ENCODE measurements at regions not wholly inside any gene's neighbourhood (a gene's known extent, or its start where the extent isn't known, plus 50 kb on each side); places are given as distances from the start of the nearest gene placed in this dataset.

DNA sequence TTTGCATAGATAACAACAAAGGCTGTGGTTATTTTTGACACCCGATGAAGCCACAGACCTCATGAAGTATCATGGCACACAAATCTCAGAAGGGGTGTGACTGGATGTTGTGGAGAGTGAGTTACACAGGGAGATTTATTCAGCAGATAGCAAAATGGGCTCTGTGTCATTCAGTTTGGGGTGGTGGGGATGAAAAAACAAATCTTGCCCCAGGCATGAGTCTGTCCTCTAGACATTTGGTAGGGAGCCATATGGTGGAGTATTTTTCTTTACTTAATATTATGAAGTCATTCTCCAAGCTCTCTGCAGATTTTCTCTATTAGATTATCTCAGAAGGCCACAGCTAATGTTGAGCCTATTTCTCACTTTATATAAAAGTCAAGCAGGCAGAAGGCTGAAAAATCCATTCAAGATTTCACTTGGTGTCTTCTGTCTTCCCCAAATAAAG is 277.1 kb upstream of the TENM3 start:
- DNase-seq, result no peak

DNA sequence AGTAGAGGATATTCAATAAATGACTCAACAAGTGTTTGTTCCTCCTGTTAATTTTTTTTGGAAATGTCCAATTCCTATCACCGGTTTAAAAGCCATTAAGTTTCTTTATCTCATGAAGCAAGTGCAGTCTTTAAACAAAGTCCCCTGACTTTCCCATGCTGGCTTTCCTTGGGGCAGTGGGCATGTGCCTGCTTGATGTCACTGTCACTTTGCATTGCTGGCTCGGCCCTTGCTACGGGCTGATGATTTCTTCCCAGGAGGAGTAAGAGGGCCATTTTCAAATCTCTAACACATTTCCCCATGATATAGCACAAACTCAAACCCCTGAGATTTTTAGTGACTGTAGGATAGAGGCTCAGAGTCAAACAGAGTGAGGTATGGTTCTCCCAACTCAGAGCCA is 275.8 kb upstream of the TENM3 start:
- DNase-seq, result no peak

DNA sequence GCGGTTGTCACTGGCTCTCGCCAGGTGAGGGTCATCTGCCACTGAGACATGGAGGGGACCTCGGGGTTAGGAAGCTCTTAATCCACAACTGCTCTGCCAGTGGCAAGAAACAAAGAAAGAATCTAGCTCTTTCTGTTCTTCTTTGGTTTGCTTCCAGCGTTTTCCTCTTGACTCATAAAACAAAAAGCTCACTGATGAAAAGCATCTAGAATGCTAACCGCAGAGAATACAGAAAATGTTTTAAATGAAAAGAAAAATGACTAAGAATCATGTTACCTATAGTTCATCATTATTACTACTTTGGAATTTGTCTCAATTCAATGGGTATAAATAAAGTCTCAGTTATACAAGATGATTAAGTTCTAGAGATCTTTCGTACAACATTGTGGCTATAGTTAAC is 274.8 kb upstream of the TENM3 start:
- DNase-seq, result no peak

DNA sequence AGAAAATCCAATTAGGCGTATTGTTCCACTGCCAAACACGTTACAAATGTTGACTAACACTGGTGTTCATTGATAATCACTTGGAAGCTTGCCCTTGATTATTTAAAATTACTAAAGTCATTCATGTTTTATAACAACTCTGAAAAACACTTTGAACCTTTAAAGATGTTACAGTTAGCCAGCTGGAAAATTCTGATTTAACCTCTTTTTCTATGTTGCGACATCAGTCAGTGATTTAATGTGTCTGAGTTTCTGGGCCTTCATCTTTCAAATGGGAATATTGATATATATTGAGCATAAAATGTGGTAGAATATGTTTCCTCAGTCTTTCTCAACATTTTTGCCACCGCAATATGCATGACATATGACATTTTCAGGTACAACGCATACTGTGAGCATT is 274.1 kb upstream of the TENM3 start:
- no peak for DNase-seq

DNA sequence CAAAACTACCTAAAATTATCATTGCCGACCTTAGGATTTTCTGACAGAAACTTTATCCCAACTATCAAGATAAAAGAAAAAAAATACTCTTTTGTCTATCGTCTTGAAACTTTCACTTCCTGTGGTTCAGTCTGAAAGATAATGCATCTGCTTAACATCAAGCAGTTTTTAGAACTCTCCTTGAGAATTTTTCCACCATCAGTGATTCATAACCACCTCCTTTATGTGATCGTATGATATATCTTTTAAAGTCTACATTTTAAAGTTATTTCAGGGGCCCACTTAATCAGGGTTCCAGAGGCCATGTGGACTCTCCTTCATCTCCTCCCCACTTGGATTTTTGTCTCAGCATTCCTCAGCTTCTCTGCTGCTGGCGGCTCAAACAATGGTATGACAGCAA is 272.8 kb upstream of the TENM3 start:
- DNase-seq, result no peak

DNA sequence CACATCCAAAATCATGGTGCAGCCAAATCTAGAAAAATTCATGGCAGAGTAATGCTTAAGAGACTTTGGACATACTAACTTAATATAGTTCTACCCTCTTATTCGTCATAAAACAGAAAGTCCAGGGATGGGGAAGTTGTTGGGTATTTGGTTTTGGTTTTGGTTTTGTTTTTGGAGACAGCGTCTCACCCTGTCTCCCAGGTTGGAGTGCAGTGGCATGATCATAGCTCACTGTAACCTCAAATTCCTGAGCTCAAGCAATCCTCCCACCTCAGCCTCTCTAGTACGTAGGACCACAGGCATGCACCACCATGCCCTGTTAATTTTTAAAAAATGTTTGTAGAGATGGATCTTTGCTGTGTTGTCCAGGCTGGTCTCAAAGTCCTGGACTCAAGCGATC is 271.8 kb upstream of the TENM3 start:
- DNase-seq, result no peak

DNA sequence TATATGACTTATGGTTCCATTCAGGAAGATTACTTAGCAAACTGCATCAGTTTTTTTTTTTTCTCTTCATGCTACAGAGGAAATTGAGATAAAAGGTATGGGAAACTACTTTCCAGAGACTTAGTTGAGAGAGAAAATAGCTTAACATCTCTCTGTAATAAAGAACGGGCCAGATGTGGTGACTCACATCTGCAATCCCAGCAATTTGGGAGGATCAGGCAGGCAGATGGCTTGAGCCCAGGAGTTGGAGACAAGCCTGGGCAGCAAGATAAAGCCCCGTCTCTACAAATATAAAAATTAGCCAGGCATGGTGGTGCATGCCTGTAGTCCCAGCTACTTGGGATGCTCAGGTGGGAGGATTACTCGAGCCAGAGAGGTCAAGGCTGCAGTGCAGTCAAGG is 271.2 kb upstream of the TENM3 start:
- no peak for DNase-seq

DNA sequence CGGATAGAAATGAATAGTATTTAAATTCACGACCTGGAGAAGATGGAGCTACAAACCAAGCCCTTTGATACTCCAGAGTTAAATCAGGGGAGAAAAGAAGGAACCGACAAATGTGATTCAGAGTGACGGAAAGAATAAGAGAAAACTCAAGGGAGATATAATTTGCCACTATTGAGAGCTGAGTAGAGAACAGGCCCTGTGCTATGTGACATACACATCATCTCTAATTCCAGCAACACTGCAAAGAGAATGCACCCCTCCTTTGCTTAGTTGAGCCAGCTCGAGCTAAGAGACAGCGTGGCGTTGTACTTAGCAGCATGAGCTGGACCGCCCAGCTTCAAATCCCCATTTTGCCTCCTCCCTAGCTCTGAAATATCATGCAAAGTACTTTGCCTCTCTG is 266.4 kb upstream of the TENM3 start:
- DNase-seq, result no peak

DNA sequence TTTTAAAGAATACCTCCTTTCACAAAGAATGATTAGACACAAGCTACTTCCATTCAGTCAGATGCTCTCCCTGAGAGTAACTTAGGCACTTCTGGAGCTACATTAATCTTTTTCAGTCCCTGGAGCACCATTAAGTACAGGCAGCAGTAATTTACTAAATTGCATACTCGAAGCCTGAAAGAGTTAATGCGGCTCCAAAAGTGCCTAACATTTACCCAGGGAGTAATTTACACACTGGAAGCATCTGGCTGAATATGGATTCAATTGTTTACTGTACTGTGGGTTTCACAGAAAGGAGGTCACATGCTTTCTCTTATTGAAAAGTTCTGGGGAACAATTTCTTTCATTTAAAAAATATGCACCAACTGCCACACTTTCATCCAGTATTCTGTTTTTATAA is 260.8 kb upstream of the TENM3 start:
- no peak for DNase-seq

DNA sequence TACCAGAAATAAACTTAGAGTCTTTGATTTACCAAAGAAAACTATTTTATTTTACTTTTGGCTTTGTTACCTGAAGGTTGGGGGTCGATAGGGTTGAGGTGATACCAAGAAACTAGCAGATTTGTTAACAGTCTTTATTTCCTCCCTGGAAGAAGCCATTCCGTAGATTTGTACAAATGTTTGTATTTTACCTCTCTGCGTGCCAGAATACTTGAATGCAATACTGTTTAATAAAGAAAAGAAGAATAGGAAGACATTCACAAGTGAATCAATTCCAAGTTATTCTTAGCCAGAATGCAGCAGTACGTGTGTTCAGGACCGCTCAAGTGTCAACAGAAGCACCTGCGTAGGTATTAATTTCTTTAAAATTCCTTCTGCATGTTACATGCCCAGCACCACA is 260.3 kb upstream of the TENM3 start:
- DNase-seq, result no peak

DNA sequence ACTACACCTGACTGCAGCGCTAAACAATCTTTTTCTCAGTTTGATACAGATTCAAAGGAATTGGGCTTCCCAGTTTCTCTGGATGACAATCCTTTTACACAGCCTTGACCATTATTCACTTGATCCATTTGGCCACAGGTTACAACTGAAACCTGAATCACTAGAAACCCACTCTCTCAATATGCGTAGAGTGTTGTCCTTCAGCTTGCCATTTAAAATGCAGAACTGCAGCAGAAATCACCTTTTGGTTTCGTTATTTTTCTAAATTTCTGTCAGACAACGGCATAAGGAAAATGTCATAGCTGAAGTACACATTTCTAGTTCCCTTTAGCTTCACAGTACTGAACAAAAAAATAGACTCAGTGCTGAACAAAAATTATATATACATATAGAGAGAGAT is 255.8 kb upstream of the TENM3 start:
- no peak for DNase-seq

DNA sequence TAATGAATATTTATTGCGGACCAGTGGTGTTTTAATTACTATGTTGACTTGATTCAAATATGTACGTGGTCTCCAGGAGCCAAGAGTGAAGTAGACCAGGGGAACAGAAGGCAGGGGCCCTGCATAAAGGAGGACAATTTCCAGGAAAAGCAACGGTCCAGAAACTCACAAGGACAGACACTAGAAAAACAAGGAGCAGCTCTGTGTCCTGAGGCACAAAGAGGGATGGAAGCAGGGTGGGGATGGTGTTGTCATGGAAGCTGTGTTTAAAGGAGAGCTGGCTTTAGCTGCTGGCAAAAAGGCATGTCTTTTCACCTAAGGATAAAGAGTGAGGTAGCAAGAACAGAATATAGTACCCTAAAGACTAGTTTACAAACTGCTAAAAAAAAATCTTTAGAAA is 254.1 kb upstream of the TENM3 start:
- no peak for DNase-seq

DNA sequence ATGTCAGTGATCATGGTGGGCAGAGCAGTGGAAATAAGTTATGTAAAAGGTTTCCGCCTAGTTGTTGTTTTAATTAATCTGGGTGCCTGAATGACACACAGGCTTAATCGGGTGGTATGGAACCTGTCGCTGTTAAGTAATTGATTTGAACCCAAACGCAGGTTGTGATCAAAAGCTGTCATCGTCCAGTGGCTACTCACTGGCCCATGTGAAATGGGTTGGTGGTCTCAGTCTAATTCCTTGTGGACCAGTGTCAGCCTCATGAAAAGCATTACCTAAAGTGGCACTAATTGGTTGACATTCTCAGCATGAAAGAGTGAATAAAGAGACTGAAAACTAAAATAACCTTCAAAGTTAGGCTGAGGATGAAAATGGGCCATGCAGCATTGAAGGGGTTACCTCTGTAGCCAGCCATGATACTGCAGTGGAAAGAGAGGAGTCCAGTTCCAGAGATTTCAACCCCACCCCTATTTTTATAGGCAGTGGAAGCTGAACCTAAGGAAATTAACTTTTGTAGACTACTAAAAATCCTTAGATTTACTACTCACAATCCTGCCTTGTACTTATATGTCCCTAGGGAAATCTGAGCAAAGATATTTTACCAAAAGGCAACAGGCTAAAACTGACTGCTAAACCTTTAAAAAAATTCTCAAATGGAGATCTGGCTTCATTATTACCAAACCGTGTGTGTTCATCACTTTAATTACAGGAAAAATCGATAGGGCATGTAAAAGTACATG is 251.7 kb upstream of the TENM3 start:
- no peak for DNase-seq

DNA sequence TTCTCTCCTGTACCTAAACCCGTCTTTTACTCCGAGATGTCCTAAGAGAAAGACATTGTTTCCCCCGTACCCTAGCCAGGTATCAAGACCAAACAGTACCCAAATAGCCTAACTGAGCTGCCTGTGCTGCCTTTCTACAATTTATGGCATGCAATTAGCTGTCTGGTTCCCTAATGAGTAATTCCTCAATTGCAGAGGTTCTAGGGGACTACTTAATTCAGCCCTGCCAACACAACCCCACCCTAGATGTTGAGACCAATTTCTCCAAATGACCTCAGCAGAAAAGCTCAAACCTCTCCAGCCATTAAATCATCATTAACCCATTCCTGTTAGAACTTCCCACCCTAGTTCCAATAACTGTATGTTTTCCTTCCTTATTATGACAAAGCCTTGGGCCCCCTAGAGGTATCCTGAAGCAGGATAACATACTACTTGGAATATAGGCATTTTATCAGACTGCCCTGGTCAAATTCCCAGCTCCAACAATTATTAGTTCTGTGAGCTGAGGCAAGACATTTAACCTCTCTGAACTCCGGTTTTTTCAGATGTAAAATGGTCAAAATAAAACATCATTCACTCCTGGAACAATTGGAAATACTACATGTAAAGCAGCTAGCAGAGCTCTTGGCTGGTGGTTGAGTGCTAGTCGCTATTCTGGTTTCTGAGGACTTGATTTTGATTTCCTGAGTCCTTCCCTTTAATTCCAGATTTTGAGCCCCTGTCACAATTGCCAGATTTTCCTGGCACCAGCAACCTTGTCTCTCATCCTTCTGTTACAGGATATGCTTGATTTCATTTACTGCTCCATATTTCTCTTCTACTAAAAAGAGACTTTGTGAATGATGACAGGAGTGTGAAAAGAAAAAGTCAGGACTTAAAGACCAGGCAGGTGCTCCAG is 244.6 kb upstream of the TENM3 start:
- no peak for DNase-seq

DNA sequence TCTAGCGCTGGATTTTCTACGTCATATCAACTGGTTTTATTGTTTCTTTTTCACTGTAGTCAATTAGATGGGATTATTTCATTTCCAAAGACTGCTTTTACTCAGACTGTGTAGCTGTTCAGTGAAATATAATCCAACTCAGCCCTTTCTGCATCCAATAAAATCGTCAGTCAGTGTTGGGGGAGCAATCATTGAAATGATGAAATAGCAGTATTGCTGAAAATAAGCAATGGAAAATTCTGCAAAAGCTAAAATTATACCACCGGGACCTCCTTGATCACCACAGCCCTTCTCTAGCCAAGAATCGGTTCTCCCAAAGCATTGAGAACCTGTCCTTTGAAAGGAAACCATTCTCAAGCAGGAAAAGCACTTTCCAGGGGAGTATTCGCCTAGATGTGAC is 243.1 kb upstream of the TENM3 start:
- DNase-seq, result no peak

DNA sequence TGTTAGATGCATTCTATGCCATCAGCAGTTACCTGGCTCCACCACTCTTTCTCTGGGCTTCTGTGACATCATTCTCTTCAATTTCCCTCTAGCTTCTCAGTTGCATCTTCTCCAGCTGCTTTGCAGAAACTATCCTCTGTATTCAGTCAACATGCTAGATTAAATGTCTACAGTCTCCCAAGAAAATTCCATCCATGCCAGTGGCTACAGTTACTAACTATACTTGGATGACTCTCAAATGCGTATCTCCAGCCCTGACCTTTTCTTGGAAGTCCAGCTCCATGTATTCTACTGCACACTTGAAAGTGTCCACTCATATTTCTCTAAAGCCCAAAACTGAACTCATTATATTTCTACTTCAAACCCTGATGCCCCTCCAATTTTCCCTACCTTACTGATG is 232.3 kb upstream of the TENM3 start:
- DNase-seq, result no peak

DNA sequence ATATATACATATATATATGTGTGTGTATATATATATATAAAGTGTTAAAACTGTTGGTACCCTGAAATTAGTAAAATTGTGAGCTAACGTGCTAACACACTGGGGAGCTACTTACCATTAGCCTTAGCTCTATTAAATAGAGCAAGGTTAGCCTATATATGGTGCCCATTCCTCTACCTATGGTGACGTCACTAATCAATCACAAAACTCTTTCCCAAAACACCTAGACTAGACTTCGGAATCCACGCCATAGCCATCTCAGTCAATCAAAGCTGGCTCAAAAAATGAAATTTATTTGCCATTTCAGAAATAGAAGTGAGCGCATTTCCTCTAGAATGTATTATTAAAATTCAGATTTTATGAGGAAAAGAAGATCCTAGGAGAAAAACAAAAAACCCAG is 229.0 kb upstream of the TENM3 start:
- DNase-seq, result no peak

DNA sequence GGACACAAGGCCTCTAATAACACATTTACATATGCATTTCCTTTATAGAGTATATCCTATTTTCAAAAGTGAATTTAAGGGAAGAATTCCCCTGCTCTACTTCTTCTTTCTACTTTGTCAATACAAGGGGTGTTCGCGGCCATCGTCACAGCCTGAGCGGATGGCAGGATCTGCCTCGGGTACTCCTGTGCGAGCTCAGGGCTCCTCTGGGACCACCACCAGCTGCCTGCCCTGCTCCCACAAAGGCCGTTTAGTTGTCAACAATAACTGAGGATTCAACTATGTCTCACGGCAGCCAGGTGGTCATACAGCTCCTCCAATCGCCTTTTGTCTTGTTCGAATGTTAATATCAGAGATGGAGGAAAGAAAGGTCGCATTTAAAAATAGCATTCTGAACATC is 228.2 kb upstream of the TENM3 start:
- DNase-seq, result no peak

DNA sequence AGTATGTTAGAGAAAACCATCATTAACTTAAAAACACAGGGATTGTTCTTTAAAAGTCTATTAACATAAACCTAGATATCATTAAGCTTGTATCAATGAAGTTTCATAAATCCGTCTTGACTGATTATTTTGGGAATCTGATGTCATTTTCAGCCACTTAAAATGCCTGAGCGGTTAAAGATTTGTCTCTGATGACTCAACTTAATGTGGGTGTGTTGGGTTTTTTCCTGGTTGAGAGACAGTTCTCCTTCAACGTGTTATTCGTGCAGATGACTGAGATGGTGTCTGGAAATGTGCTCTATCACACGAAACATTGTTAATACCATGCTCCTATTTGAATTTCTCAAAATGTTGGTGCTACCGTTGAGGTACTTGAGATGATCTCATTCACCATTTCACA is 227.3 kb upstream of the TENM3 start:
- no peak for DNase-seq

DNA sequence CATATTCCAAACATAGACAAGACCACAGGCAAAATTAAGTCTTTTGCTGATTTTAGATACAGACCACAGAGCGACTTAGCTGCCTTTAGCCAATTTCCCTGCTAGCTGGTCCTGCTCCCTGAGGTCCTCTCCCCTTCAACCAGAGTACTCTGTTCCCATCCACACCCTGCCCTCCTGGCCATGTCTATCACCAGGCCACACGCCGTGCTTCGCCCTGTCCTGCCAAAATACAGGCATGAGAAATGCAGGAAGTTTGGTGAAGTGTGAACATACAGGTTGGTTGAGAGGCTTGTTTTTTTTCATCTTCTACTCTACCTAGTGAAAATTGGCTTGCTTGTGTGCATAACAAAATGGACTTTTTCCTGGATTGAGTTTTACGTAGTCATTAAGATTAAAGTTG is 226.2 kb upstream of the TENM3 start:
- DNase-seq, result no peak

DNA sequence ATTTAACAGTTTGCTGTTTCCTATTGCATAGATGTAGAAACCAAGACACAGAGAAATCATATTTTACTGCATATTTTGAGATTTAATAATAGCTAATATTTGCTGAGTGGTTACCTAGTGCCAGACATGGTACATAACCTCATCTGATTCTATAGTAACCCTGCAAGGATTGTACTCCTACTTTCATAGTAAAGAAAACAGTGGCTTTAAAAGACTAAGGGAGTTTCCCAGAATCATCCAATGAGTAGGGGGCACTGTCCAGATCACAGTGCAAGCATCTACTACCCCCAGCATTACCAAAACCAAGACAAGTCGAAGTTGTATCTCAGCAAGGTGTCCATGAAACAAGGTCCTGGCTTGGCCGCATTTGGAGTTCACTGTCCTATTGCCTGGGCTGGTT is 224.5 kb upstream of the TENM3 start:
- DNase-seq, result no peak

DNA sequence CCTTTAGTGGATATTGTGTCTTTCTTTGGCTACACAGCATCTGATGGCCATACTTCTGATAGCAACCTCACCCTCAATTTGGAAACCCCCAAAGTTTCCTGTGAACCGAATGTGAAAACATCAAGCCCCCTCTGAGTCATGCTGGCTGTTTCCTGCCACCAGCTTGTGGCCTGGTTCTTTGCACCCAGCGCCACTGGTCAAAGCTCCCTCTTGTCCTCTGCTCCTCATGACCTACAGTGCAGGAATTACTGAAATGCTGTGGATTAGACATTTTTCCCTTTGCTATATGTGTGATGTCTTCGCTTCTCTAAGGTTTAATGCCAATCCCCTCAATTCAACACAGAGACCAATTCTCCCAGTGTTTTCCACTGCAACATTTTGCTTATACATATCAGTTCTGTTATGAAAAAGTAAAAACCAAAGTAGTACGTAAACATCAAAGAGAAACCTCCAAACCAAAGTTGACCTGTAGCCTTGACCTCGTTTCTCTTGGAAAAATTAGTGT is 224.0 kb upstream of the TENM3 start:
- no peak for DNase-seq

DNA sequence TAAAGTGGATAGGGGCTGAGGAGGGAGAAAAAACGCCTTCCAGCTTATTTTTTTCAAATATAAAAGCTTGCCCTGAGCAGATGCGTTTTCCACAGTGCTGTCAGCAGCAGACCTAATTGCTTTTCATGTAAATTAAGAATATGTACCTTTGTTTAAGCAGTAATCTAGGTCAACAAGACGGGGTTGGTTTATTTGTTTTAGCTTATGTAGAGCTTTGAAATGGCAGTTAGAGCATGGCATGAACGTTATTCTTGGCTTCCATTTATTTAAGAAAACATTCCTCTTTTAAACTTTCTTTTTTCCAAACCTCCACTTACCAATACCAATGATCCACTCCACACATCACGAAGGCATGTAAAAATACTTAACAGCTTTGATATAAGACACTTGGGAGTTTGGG is 220.3 kb upstream of the TENM3 start:
- DNase-seq, result no peak

DNA sequence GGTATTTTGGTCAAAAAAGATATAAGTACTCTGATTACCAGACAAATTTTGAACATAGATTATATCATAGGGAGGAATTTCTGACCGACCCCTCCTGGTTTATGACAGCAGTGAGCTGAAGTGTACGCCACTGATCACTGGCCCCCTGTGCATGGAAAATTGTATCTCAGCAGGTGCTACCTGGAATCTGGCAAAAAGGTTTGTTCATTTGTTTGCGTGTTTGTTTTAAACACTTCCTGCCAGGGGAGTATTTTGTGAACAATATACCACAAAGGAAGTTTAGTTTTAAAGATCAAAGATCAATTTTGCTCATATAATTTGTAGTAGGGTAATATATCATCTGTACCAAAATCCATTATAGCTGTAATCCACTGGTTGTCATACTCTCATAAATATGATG is 219.7 kb upstream of the TENM3 start:
- DNase-seq, result peak; percentile 7
